PC-3 (cell line): ENCODE measurements at regions not wholly inside any gene's neighbourhood (a gene's known extent, or its start where the extent isn't known, plus 50 kb on each side); places are given as distances from the start of the nearest gene placed in this dataset.

ENCODE experiments used
- CTCF ChIP-seq: fragments of 300-600 bp; sonication (generic); conservative IDR thresholded peaks from 2 replicates; pipeline ENCODE4 v1.5.1; 2017; ENCODE audit warnings: antibody characterized with exemption, low read depth, mild to moderate bottlenecking, low read length
- EZH2 ChIP-seq: fragments of 300-600 bp; sonication (generic); IDR thresholded peaks from one replicate; pipeline ENCODE4 v1.6.1; 2017; ENCODE audit warnings: antibody characterized with exemption, mild to moderate bottlenecking, low read length; ENCODE audit not compliant: unreplicated experiment
- EZH2phosphoT487 ChIP-seq: fragments of 300-600 bp; sonication (generic); IDR thresholded peaks from 2 replicates; pipeline ENCODE4 v1.6.1; 2018; ENCODE audit warnings: mild to moderate bottlenecking, antibody characterized with exemption, low read length, borderline replicate concordance

DNA sequence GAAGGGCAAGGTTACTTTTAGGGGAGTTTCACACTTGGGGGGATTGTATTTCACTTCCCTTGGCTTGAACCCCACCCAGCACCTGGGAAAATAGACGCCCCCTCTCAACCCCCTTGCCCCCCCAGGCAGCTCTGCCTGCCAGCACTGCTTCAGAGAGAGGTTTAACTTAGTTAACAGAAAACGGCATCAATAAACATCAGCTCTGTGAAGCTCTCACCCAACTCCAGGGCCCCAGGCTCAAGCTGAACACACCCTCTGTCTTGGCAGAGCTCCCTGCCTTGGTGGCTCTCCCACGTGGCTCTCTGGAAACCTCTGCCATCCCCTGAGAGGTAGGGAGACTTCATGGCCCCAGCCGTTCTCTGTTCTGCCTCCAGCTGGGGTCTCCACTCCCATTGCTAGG is 244.1 kb downstream of the ACKR3 start:
- TF ChIP-seq CTCF (no peak), EZH2 (no peak), EZH2phosphoT487 (no peak)
